HEK293 (cell line): ENCODE measurements at regions not wholly inside any gene's neighbourhood (a gene's known extent, or its start where the extent isn't known, plus 50 kb on each side); places are given as distances from the start of the nearest gene placed in this dataset.

Experiments used
- ATF2 ChIP-seq: fragments of 450-650 bp; formaldehyde crosslinking; IDR thresholded peaks from 2 replicates; pipeline ENCODE4 v1.5.1; 2016; ENCODE audit warnings: missing biosample characterization, missing genetic modification characterization, low read depth
- CTCF ChIP-seq: fragments of 450-650 bp; formaldehyde crosslinking; IDR thresholded peaks from 2 replicates; pipeline ENCODE4 v1.5.1; 2016; ENCODE audit warnings: missing biosample characterization, missing genetic modification characterization
- HOXC10 ChIP-seq: sonication (generic); formaldehyde crosslinking; IDR thresholded peaks from 2 replicates; pipeline ENCODE4 v1.8.1; 2023; ENCODE audit warnings: mild to moderate bottlenecking, missing genetic modification reagents
- PRDM4 ChIP-seq: fragments of 450-650 bp; formaldehyde crosslinking; IDR thresholded peaks from 2 replicates; pipeline ENCODE4 v1.5.1; 2017; ENCODE audit warnings: missing biosample characterization, missing genetic modification characterization
- RBAK ChIP-seq: fragments of 450-650 bp; formaldehyde crosslinking; IDR thresholded peaks from 2 replicates; pipeline ENCODE4 v1.5.1; 2016; ENCODE audit warnings: missing biosample characterization, missing genetic modification characterization
- SETDB1 ChIP-seq: IDR thresholded peaks from one replicate; pipeline ENCODE4 v1.6.1; 2017; ENCODE audit warnings: mild to moderate bottlenecking, low read length, moderate library complexity, mixed read lengths; ENCODE audit not compliant: insufficient read length
- ZEB2 ChIP-seq: fragments of 450-650 bp; formaldehyde crosslinking; IDR thresholded peaks from 2 replicates; pipeline ENCODE4 v1.5.1; 2016; ENCODE audit warnings: missing biosample characterization, missing genetic modification characterization
- ZNF37A ChIP-seq: fragments of 450-650 bp; IDR thresholded peaks from 2 replicates; pipeline ENCODE4 v1.5.1; 2018; ENCODE audit warnings: missing biosample characterization, missing genetic modification characterization
- ZNF624 ChIP-seq: fragments of 450-650 bp; formaldehyde crosslinking; IDR thresholded peaks from 2 replicates; pipeline ENCODE4 v1.5.1; 2017; ENCODE audit warnings: missing biosample characterization, missing genetic modification characterization
- ZNF707 ChIP-seq: fragments of 450-650 bp; formaldehyde crosslinking; IDR thresholded peaks from 2 replicates; pipeline ENCODE4 v1.5.1; 2016; ENCODE audit warnings: missing biosample characterization, missing genetic modification characterization
- ZNF777 ChIP-seq: fragments of 450-650 bp; formaldehyde crosslinking; IDR thresholded peaks from 2 replicates; pipeline ENCODE4 v1.5.1; 2017; ENCODE audit warnings: missing biosample characterization, missing genetic modification characterization, borderline replicate concordance

GRCh38 chr1:82318265-82318664, 517.5 kb downstream of the ADGRL2 start:
- TF ChIP-seq RBAK (tag by site-specific recombination) (no peak), SETDB1 (no peak), CTCF (no peak), PRDM4 (tag by site-specific recombination) (no peak), ATF2 (tag by site-specific recombination) (no peak), ZNF777 (tag by site-specific recombination) (no peak), ZNF624 (tag by site-specific recombination) (no peak), HOXC10 (no peak), ZEB2 (tag by site-specific recombination) (no peak), ZNF37A (tag by site-specific recombination) (no peak), ZNF707 (no peak)
